HepG2 (cell line): ENCODE measurements at regions not wholly inside any gene's neighbourhood (a gene's known extent, or its start where the extent isn't known, plus 50 kb on each side); places are given as distances from the start of the nearest gene placed in this dataset.
"Not testable (repeated sequence)": the region's sequence is repeated elsewhere in the genome, so short reads cannot be mapped to it uniquely, and the experiment has no call there.

Experiments used
- ATAC-seq: fragments of 200-7000 bp; cut with Tn5 transposase; 3 replicates; pipeline ENCODE4 v1.9.1; 2020; ENCODE audit warnings: mild to moderate bottlenecking, moderate library complexity
- BruUV-seq: library from RNA; stranded (reverse); fragments of 400-500 nt; replicated peaks from 2 replicates; lab custom pipeline; 2021; lab: Mats Ljungman, UMichigan
- CTCF ChIA-PET: fragments of 300-600 bp; formaldehyde crosslinking; extraction: SDS; loops from one replicate; lab custom pipeline; 2021; ENCODE audit warnings: low total read pairs, inconsistent platforms, low intra/inter-chr PET ratio; lab: Yijun Ruan, JAX
- POLR2A ChIA-PET: fragments of 350-600 bp; sonication (Branson Sonifier 250); formaldehyde crosslinking; loops from one replicate; lab custom pipeline; 2020; ENCODE audit warnings: antibody characterized with exemption, inconsistent platforms; lab: Yijun Ruan, JAX
- DNase-seq: peaks from one replicate; pipeline ENCODE4 v3.0.0-alpha.2; 2015; ENCODE audit warnings: low spot score
- FAIRE-seq: peaks from 3 replicates; lab custom pipeline; 2011; peaks lifted over from hg19 to GRCh38; lab: Jason Lieb, UNC
- H2AFZ ChIP-seq: one replicate; pipeline ENCODE4 v1.6.1; 2011; ENCODE audit warnings: low read length, inconsistent platforms
- H3K27ac ChIP-seq: fragments of 300-600 bp; 3 replicates; pipeline ENCODE4 v1.8.0; 2011; ENCODE audit warnings: mixed run types, mild to moderate bottlenecking, mixed read lengths, low read length, inconsistent platforms; ENCODE audit not compliant: insufficient read depth; ENCODE audit errors: extremely low read length
- H3K27me3 ChIP-seq, 2 experiments: fragments of 200-600 bp in 1 of 2; 2 replicates in 1 of 2; 3 replicates in 1 of 2; pipeline versions ENCODE4 v1.6.0 to v1.8.0; 2011; ENCODE audit warnings: low read length in 2 of 2, mild to moderate bottlenecking in 2 of 2, moderate library complexity in 2 of 2, inconsistent platforms in 1 of 2; ENCODE audit not compliant: insufficient read depth in 2 of 2, control insufficient read depth in 1 of 2
- H3K36me3 ChIP-seq, 2 experiments: fragments of 200-600 bp in 1 of 2; replicated peaks in 1 of 2; 2 replicates in 1 of 2; 3 replicates in 1 of 2; pipeline versions ENCODE4 v1.5.1 to v1.8.0; 2011; ENCODE audit warnings: low read length in 2 of 2, inconsistent platforms in 1 of 2; ENCODE audit not compliant: insufficient read depth in 2 of 2, control insufficient read depth in 1 of 2
- H3K4me1 ChIP-seq: 2 replicates; pipeline ENCODE4 v1.5.1; 2012; ENCODE audit warnings: low read length, inconsistent platforms; ENCODE audit not compliant: insufficient read depth
- H3K4me2 ChIP-seq: 2 replicates; pipeline ENCODE4 v1.6.0; 2011; ENCODE audit warnings: low read depth, low read length, inconsistent platforms
- H3K4me3 ChIP-seq, 3 experiments: fragments of 200-600 bp in 1 of 3; sonication (generic), shearing (Covaris generic) in 1 of 3; replicated peaks in 1 of 3; 2 replicates each; pipeline ENCODE4 v1.5.1; 2011 to 2016; ENCODE audit warnings: low read length in 3 of 3, inconsistent platforms in 2 of 3, low read depth in 2 of 3, mild to moderate bottlenecking in 2 of 3, control low read depth in 1 of 3, mixed read lengths in 1 of 3; ENCODE audit not compliant: insufficient read depth in 1 of 3
- H3K79me2 ChIP-seq: one replicate; pipeline ENCODE4 v1.6.1; 2011; ENCODE audit warnings: low read length, inconsistent platforms; ENCODE audit not compliant: insufficient read depth
- H3K9ac ChIP-seq: 2 replicates; pipeline ENCODE4 v1.6.0; 2011; ENCODE audit warnings: mild to moderate bottlenecking, low read depth, low read length, inconsistent platforms; ENCODE audit not compliant: insufficient read depth
- H3K9me3 ChIP-seq: 2 replicates; pipeline ENCODE4 v1.5.1; 2012; ENCODE audit warnings: mild to moderate bottlenecking, low read length
- H4K20me1 ChIP-seq: 2 replicates; pipeline ENCODE4 v1.6.0; 2011; ENCODE audit warnings: inconsistent platforms, mild to moderate bottlenecking, low read length, moderate library complexity; ENCODE audit not compliant: insufficient read depth
- WGBS: methylation state at CpG from one replicate; pipeline ENCODE4 v1.1.6; 2017; ENCODE audit warnings: low lambda C conversion rate; 5-methylcytosine and 5-hydroxymethylcytosine counted together
- in situ Hi-C: cut with HindIII; loops from 2 replicates; pipeline ENCODE4 v1.10.0; 2017; ENCODE audit warnings: low pct_unique_long_range_greater_than_20kb; ENCODE audit not compliant: extremely low pct_ligation_motif_present
- intact Hi-C: fragments of 100-400 bp; cut with micrococcal nuclease; formaldehyde crosslinking; loops from one replicate; pipeline ENCODE4 v1.10.0; 2022; ENCODE audit not compliant: unreplicated experiment

- BruUV-seq, H4K20me1 ChIP-seq, ATAC-seq, H3K4me1 ChIP-seq, CTCF ChIA-PET, H3K79me2 ChIP-seq, H2AFZ ChIP-seq, H3K9me3 ChIP-seq, FAIRE-seq, H3K9ac ChIP-seq, H3K27me3 ChIP-seq, H3K4me3 ChIP-seq, H3K4me2 ChIP-seq, intact Hi-C loops, POLR2A ChIA-PET, H3K27ac ChIP-seq, H3K36me3 ChIP-seq, DNase-seq, in situ Hi-C loops: not testable (repeated sequence)
- 6% methylated on average over 4 of the region's 7 CpGs for WGBS
These were observed 351.8 kb downstream of the TEX29 start for GRCh38 chr13:111672198-111672597.

- CTCF ChIA-PET, H3K4me1 ChIP-seq, in situ Hi-C loops, H3K27me3 ChIP-seq, BruUV-seq, H3K9me3 ChIP-seq, FAIRE-seq, H3K27ac ChIP-seq, H2AFZ ChIP-seq, H3K4me2 ChIP-seq, H3K79me2 ChIP-seq, H3K4me3 ChIP-seq, H4K20me1 ChIP-seq, ATAC-seq, POLR2A ChIA-PET, DNase-seq, H3K9ac ChIP-seq, intact Hi-C loops, H3K36me3 ChIP-seq: not testable (repeated sequence)
- no CpG with 5 or more reads among the region's 33 CpGs for WGBS
These were observed 357.9 kb downstream of the TEX29 start for GRCh38 chr13:111678120-111678882.

- DNase-seq, POLR2A ChIA-PET, H3K4me3 ChIP-seq, H3K9me3 ChIP-seq, intact Hi-C loops, H3K9ac ChIP-seq, H3K36me3 ChIP-seq, H4K20me1 ChIP-seq, H3K27ac ChIP-seq, H3K79me2 ChIP-seq, H3K4me1 ChIP-seq, ATAC-seq, CTCF ChIA-PET, H3K27me3 ChIP-seq, BruUV-seq, in situ Hi-C loops, H2AFZ ChIP-seq, FAIRE-seq, H3K4me2 ChIP-seq: not testable (repeated sequence)
- no CpG with 5 or more reads among the region's 15 CpGs for WGBS
These were observed 359.2 kb downstream of the TEX29 start for GRCh38 chr13:111679645-111680044.

GRCh38 chr13:111680100-111680499 is 359.7 kb downstream of the TEX29 start:
- intact Hi-C loops, H3K4me1 ChIP-seq, POLR2A ChIA-PET, H3K36me3 ChIP-seq, FAIRE-seq, ATAC-seq, H3K4me2 ChIP-seq, BruUV-seq, CTCF ChIA-PET, H3K4me3 ChIP-seq, H3K27me3 ChIP-seq, H3K9ac ChIP-seq, H4K20me1 ChIP-seq, in situ Hi-C loops, DNase-seq, H2AFZ ChIP-seq, H3K79me2 ChIP-seq, H3K27ac ChIP-seq, H3K9me3 ChIP-seq: not testable (repeated sequence)
- 61% methylated on average over 3 of the region's 13 CpGs for WGBS
